DMS 273 (cell line): ENCODE measurements at regions not wholly inside any gene's neighbourhood (a gene's known extent, or its start where the extent isn't known, plus 50 kb on each side); places are given as distances from the start of the nearest gene placed in this dataset.
"Not testable (repeated sequence)": the region's sequence is repeated elsewhere in the genome, so short reads cannot be mapped to it uniquely, and the experiment has no call there.

ENCODE experiments used
- DNase-seq: peaks from one replicate; lab custom pipeline; 2025; ENCODE audit not compliant: unreplicated experiment; lab: John Stamatoyannopoulos, UW

GRCh38 chr17:77562361-77562760, 396.1 kb upstream of the TNRC6C start:
- not testable (repeated sequence) for DNase-seq

GRCh38 chr17:77563439-77564102, 394.9 kb upstream of the TNRC6C start:
- no peak for DNase-seq

- DNase-seq, result no peak
These were observed 394.1 kb upstream of the TNRC6C start for GRCh38 chr17:77564278-77564920.

GRCh38 chr17:77565166-77565565, 393.3 kb upstream of the TNRC6C start:
- no peak for DNase-seq

- no peak for DNase-seq
These were observed 392.4 kb upstream of the TNRC6C start for GRCh38 chr17:77566151-77566550.

GRCh38 chr17:77566566-77567138, 391.9 kb upstream of the TNRC6C start:
- no peak for DNase-seq

GRCh38 chr17:77568540-77568939, 390.0 kb upstream of the TNRC6C start:
- no peak for DNase-seq

GRCh38 chr17:77569846-77570564, 388.5 kb upstream of the TNRC6C start:
- DNase-seq, result no peak

GRCh38 chr17:77570565-77570898, 388.0 kb upstream of the TNRC6C start:
- no peak for DNase-seq

- peak; percentile 57 for DNase-seq
These were observed 387.1 kb upstream of the TNRC6C start for GRCh38 chr17:77571155-77571981.

GRCh38 chr17:77572065-77572601, 386.4 kb upstream of the TNRC6C start:
- peak; percentile 25 for DNase-seq

GRCh38 chr17:77572851-77573250, 385.7 kb upstream of the TNRC6C start:
- no peak for DNase-seq

- no peak for DNase-seq
These were observed 381.0 kb upstream of the TNRC6C start for GRCh38 chr17:77577491-77577890.

GRCh38 chr17:77579131-77579530, 379.4 kb upstream of the TNRC6C start:
- no peak for DNase-seq

- no peak for DNase-seq
These were observed 378.8 kb upstream of the TNRC6C start for GRCh38 chr17:77579682-77580081.

GRCh38 chr17:77580531-77581270, 377.8 kb upstream of the TNRC6C start:
- DNase-seq, result no peak

- DNase-seq, result no peak
These were observed 377.0 kb upstream of the TNRC6C start for GRCh38 chr17:77581480-77581879.

- no peak for DNase-seq
These were observed 373.2 kb upstream of the TNRC6C start for GRCh38 chr17:77585142-77585860.

GRCh38 chr17:77590951-77591735, 367.4 kb upstream of the TNRC6C start:
- DNase-seq, result no peak
